ENCODE measurements at regions not wholly inside any gene's neighbourhood (a gene's known extent, or its start where the extent isn't known, plus 50 kb on each side); places are given as distances from the start of the nearest gene placed in this dataset.
"Not testable (repeated sequence)": the region's sequence is repeated elsewhere in the genome, so short reads cannot be mapped to it uniquely, and the experiment has no call there.

- peak; percentile 44 to 76 (median 61) for DNase-seq
- TF ChIP-seq POLR2A (IDR thresholded peaks at IDR 0.05) (no peak), EP300 (IDR thresholded peaks at IDR 0.05) (peak; percentile 37)
- peaks cover 2% of the 10 kb centered on the region for H3K4me1 ChIP-seq (ENCODE audit: insufficient read depth)
- H3K9me3 ChIP-seq, result no peaks in the 10 kb centered on the region
- intact Hi-C loops (cut with DNase I), result no loop called here
- no peaks in the 10 kb centered on the region for H3K36me3 ChIP-seq
- no peak overlapping the region for H3K4me3 ChIP-seq
- 11 to 56% (median 30%) methylated on average over 10 of the region's 10 CpGs for WGBS, 3 donors
- H3K27me3 ChIP-seq, result no peaks in the 10 kb centered on the region
- peak overlapping the region in 1 of 2 donors; percentile 30 for H3K27ac ChIP-seq
Observed at GRCh38 chr4:24210332-24210902, 320.6 kb upstream of the PPARGC1A start.

GRCh38 chr4:24209906-24210305 lies 320.1 kb upstream of the PPARGC1A start:
- Histone ChIP-seq H3K27me3 (no peaks in the 10 kb centered on the region), H3K9me3 (no peaks in the 10 kb centered on the region), H3K36me3 (no peaks in the 10 kb centered on the region), H3K4me1 (ENCODE audit: insufficient read depth) (peaks cover 2% of the 10 kb centered on the region), H3K4me3 (no peak overlapping the region), H3K27ac (no peak overlapping the region)
- 66 to 81% (median 75%) methylated on average over 1 of the region's 1 CpG for WGBS, 3 donors
- TF ChIP-seq POLR2A (IDR thresholded peaks at IDR 0.05), result no peak
- no peak for TF ChIP-seq CTCF (IDR thresholded peaks at IDR 0.05)
- TF ChIP-seq EP300 (IDR thresholded peaks at IDR 0.05), result no peak
- no peak for DNase-seq
- intact Hi-C loops (cut with DNase I), result no loop called here

- WGBS, 3 donors, result 88 to 98% (median 88%) methylated on average over 3 of the region's 3 CpGs
- H3K27ac ChIP-seq, result no peak overlapping the region
- intact Hi-C loops (cut with DNase I), result no loop called here
Observed at GRCh38 chr4:24209131-24209530, 319.3 kb upstream of the PPARGC1A start.

GRCh38 chr4:24208691-24209090 lies 318.8 kb upstream of the PPARGC1A start:
- intact Hi-C loops (cut with DNase I), result no loop called here
- Histone ChIP-seq H3K9me3 (no peaks in the 10 kb centered on the region), H3K4me1 (ENCODE audit: insufficient read depth) (peaks cover 2% of the 10 kb centered on the region), H3K27me3 (no peaks in the 10 kb centered on the region), H3K36me3 (no peaks in the 10 kb centered on the region), H3K4me3 (no peak overlapping the region), H3K27ac (no peak overlapping the region)
- DNase-seq, result no peak
- 94 to 98% (median 94%) methylated on average over 3 of the region's 3 CpGs for WGBS, 3 donors
- TF ChIP-seq EP300 (IDR thresholded peaks at IDR 0.05), result no peak
- no peak for TF ChIP-seq POLR2A (IDR thresholded peaks at IDR 0.05)
- no peak for TF ChIP-seq CTCF (IDR thresholded peaks at IDR 0.05)

More at GRCh38 chr4:24209131-24209530, 319.3 kb upstream of the PPARGC1A start:
- DNase-seq, result no peak
- Histone ChIP-seq H3K27me3 (no peaks in the 10 kb centered on the region), H3K4me1 (ENCODE audit: insufficient read depth) (peaks cover 2% of the 10 kb centered on the region), H3K36me3 (no peaks in the 10 kb centered on the region), H3K4me3 (no peak overlapping the region), H3K9me3 (no peaks in the 10 kb centered on the region)
- no peak for TF ChIP-seq CTCF (IDR thresholded peaks at IDR 0.05)
- no peak for TF ChIP-seq POLR2A (IDR thresholded peaks at IDR 0.05)
- TF ChIP-seq EP300 (IDR thresholded peaks at IDR 0.05), result no peak

- H3K4me1 ChIP-seq (ENCODE audit: insufficient read depth); H3K9me3 ChIP-seq; intact Hi-C loops (cut with DNase I); H3K4me3 ChIP-seq; H3K36me3 ChIP-seq; H3K27me3 ChIP-seq; H3K27ac ChIP-seq; DNase-seq: not testable (repeated sequence)
- 81 to 90% (median 83%) methylated on average over 8 of the region's 8 CpGs for WGBS, 3 donors
Observed at GRCh38 chr4:24204708-24205107, 314.9 kb upstream of the PPARGC1A start.

All from ovary (tissue), 7 donors.